PC-3 (cell line): ENCODE measurements at regions not wholly inside any gene's neighbourhood (a gene's known extent, or its start where the extent isn't known, plus 50 kb on each side); places are given as distances from the start of the nearest gene placed in this dataset.

Source experiments
- ATAC-seq: fragments of 200-7000 bp; cut with Tn5 transposase; 2 replicates; pipeline ENCODE4 v1.9.1; 2020; ENCODE audit warnings: mild to moderate bottlenecking, moderate library complexity
- BruUV-seq: library from RNA; stranded (reverse); fragments of 400-500 nt; replicated peaks from 2 replicates; lab custom pipeline; 2021; lab: Mats Ljungman, UMichigan
- CTCF ChIA-PET: fragments of 300-600 bp; sonication (Branson Sonifier 250); formaldehyde crosslinking; loops from one replicate; lab custom pipeline; 2022; ENCODE audit warnings: antibody characterized with exemption; lab: Charles Lee
- POLR2A ChIA-PET: fragments of 300-600 bp; sonication (Branson Sonifier 250); formaldehyde crosslinking; loops from one replicate; lab custom pipeline; 2022; ENCODE audit warnings: antibody characterized with exemption; ENCODE audit not compliant: unreplicated experiment; lab: Charles Lee
- DNase-seq: peaks from one replicate; pipeline ENCODE4 v3.0.0-alpha.2; 2015
- H2AFZ ChIP-seq: fragments of 300-600 bp; sonication (generic); 2 replicates; pipeline ENCODE4 v1.6.0; 2016; ENCODE audit warnings: antibody characterized with exemption, low read length
- H3F3A ChIP-seq: fragments of 300-600 bp; sonication (generic); one replicate; pipeline ENCODE4 v1.6.0; 2017; ENCODE audit warnings: antibody characterized with exemption, low read length, control low read depth, mild to moderate bottlenecking; ENCODE audit not compliant: unreplicated experiment
- H3K27ac ChIP-seq: fragments of 300-600 bp; sonication (generic); 2 replicates; pipeline ENCODE4 v1.5.1; 2016; ENCODE audit warnings: mild to moderate bottlenecking, low read length
- H3K27me3 ChIP-seq: fragments of 300-600 bp; sonication (generic); 2 replicates; pipeline ENCODE4 v1.6.1; 2016; ENCODE audit warnings: low read length, mixed read lengths
- H3K36me3 ChIP-seq: fragments of 300-600 bp; sonication (generic); 2 replicates; pipeline ENCODE4 v1.6.1; 2016; ENCODE audit warnings: low read depth, mixed run types, low read length, mixed read lengths
- H3K4me1 ChIP-seq: fragments of 300-600 bp; sonication (generic); 2 replicates; pipeline ENCODE4 v1.5.1; 2016; ENCODE audit warnings: low read length; ENCODE audit not compliant: insufficient read depth
- H3K4me2 ChIP-seq: fragments of 300-600 bp; sonication (generic); 2 replicates; pipeline ENCODE4 v1.6.0; 2016; ENCODE audit warnings: low read length
- H3K4me3 ChIP-seq: fragments of 300-600 bp; sonication (generic); 2 replicates; pipeline ENCODE4 v1.5.1; 2016; ENCODE audit warnings: mild to moderate bottlenecking, low read length, mixed read lengths
- H3K79me2 ChIP-seq: fragments of 300-600 bp; sonication (generic); 2 replicates; pipeline ENCODE4 v1.6.1; 2017; ENCODE audit warnings: low read length, mixed read lengths
- H3K9ac ChIP-seq: fragments of 300-600 bp; sonication (generic); 2 replicates; pipeline ENCODE4 v1.6.0; 2016; ENCODE audit warnings: mild to moderate bottlenecking, low read length
- H3K9me2 ChIP-seq: fragments of 300-600 bp; sonication (generic); replicated peaks from 2 replicates; pipeline ENCODE4 v1.6.1; 2016; ENCODE audit warnings: mixed run types, low read length, mixed read lengths
- H3K9me3 ChIP-seq: fragments of 300-600 bp; sonication (generic); 2 replicates; pipeline ENCODE4 v1.6.1; 2016; ENCODE audit warnings: low read length, mixed read lengths
- H4K20me1 ChIP-seq: fragments of 300-600 bp; sonication (generic); 2 replicates; pipeline ENCODE4 v1.6.1; 2016; ENCODE audit warnings: low read length, mixed read lengths
- CTCF ChIP-seq: fragments of 300-600 bp; sonication (generic); conservative IDR thresholded peaks from 2 replicates; pipeline ENCODE4 v1.5.1; 2017; ENCODE audit warnings: antibody characterized with exemption, low read depth, mild to moderate bottlenecking, low read length
- EZH2 ChIP-seq: fragments of 300-600 bp; sonication (generic); IDR thresholded peaks from one replicate; pipeline ENCODE4 v1.6.1; 2017; ENCODE audit warnings: antibody characterized with exemption, mild to moderate bottlenecking, low read length; ENCODE audit not compliant: unreplicated experiment
- EZH2phosphoT487 ChIP-seq: fragments of 300-600 bp; sonication (generic); IDR thresholded peaks from 2 replicates; pipeline ENCODE4 v1.6.1; 2018; ENCODE audit warnings: mild to moderate bottlenecking, antibody characterized with exemption, low read length, borderline replicate concordance
- intact Hi-C: fragments of 100-400 bp; cut with micrococcal nuclease; formaldehyde crosslinking; loops from 2 replicates; pipeline ENCODE4 v1.9.0; 2023

DNA sequence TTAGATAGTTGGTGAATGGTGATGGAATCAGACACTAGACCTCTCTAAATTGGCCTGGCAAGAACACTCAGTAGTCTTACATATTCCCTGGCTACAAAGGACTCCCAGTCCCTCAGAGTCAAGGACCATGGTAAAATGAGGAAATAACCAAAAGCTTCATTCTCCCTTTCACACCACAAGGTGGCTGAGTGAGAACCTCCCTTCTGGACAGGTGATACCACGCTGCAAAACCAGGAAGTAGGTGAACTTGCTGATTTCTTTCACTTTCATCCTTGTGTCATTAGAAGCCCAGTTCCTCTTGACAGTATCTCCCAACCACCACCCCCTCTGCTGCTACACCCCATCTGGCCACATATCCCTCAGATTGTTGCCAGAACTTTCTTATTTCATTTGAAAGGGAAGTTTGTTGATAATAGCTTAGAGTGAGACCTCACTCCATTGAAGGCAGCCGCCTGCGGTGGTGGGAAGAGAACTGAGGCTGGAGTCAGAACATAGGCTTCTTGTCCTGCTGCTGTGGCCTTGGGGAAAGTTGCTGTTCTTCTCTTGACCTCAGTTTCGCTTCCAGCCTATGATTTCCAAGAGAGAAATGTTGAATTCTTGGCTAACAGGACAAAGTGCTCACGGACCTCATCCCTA is 290.6 kb upstream of the CCL2 start:
- Histone ChIP-seq H3K27me3 (no peaks in the 10 kb centered on the region), H3K9me3 (no peaks in the 10 kb centered on the region), H4K20me1 (no peaks in the 10 kb centered on the region), H2AFZ (no peak overlapping the region), H3K9ac (no peak overlapping the region), H3F3A (no peaks in the 10 kb centered on the region), H3K4me3 (no peak overlapping the region), H3K4me1 (no peaks in the 10 kb centered on the region), H3K36me3 (no peaks in the 10 kb centered on the region), H3K27ac (no peak overlapping the region), H3K9me2 (no peaks in the 10 kb centered on the region), H3K4me2 (no peak overlapping the region), H3K79me2 (no peaks in the 10 kb centered on the region)
- intact Hi-C loops = no loop called here
- ATAC-seq = no peak
- no TSS peak for BruUV-seq
- no peak for TF ChIP-seq EZH2phosphoT487
- TF ChIP-seq EZH2 = no peak
- TF ChIP-seq CTCF = no peak
- no peak for DNase-seq
- CTCF ChIA-PET = no interaction called here
- POLR2A ChIA-PET = interaction anchor here (0.6 kb wide), 1 partner anchor 94 kb away, joined by 4 read pairs; no protein-coding TSS in a partner anchor

DNA sequence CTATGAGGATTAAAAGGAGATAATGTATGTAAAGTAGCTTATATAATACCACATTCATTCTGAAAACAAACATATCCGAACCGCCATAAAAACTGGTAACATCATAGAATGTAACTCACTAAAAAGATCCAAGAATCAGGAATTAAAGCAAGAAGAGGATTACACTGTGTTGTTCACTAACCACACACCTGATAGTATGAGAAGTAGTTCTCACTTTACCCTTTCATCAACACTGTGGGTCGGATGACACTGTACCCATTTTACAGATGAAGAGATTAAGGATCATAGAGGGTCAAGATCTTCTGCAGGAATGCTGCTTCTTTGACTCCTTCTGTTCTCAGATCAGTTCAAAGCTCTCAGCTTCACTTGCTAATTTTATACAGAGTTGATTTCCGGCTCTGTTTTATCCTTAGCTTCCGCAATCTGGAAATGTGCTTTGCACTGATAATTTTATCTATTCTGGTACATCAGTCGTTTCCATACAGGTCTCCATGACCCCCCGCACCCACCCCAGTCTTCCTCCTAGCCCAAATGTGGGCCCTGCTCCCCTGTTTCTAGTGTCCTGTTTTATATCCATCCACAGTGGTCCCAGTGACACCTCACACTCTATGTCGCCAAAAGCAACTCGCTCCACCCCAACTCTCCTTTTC is 288.6 kb upstream of the CCL2 start:
- no peaks in the 10 kb centered on the region for H3K4me1 ChIP-seq
- ChIA-PET CTCF (no interaction called here), POLR2A (no interaction called here)
- H3K36me3 ChIP-seq = no peaks in the 10 kb centered on the region
- no peak overlapping the region for H3K4me3 ChIP-seq
- H3K9me3 ChIP-seq = no peaks in the 10 kb centered on the region
- no peak overlapping the region for H3K9ac ChIP-seq
- H3F3A ChIP-seq = no peaks in the 10 kb centered on the region
- no peaks in the 10 kb centered on the region for H4K20me1 ChIP-seq
- no peaks in the 10 kb centered on the region for H3K9me2 ChIP-seq
- TF ChIP-seq EZH2phosphoT487 = no peak
- TF ChIP-seq EZH2 = no peak
- TF ChIP-seq CTCF = no peak
- no TSS peak for BruUV-seq
- DNase-seq (no peak), ATAC-seq (no peak)
- H3K4me2 ChIP-seq = no peak overlapping the region
- H3K27ac ChIP-seq = no peak overlapping the region
- H2AFZ ChIP-seq = no peak overlapping the region
- no peaks in the 10 kb centered on the region for H3K79me2 ChIP-seq
- H3K27me3 ChIP-seq = no peaks in the 10 kb centered on the region
- intact Hi-C loops = no loop called here
